Activated CD8-positive, alpha-beta T cell treated with anti-CD3 and anti-CD28 coated beads for 36 hours (primary cell): ENCODE measurements at regions not wholly inside any gene's neighbourhood (a gene's known extent, or its start where the extent isn't known, plus 50 kb on each side); places are given as distances from the start of the nearest gene placed in this dataset.

Experiments used
- ATAC-seq: fragments of 200-7000 bp; cut with Tn5 transposase; one replicate; pipeline ENCODE4 v1.10.0; 2021; ENCODE audit warnings: mild to moderate bottlenecking, moderate library complexity
- CTCF ChIA-PET: fragments of 350-600 bp; sonication (Branson Sonifier 250); formaldehyde crosslinking; loops from one replicate; lab custom pipeline; 2021; ENCODE audit warnings: antibody characterized with exemption; lab: Charles Lee
- POLR2A ChIA-PET: fragments of 350-600 bp; sonication (Branson Sonifier 250); formaldehyde crosslinking; loops from one replicate; lab custom pipeline; 2021; ENCODE audit warnings: antibody characterized with exemption; lab: Charles Lee
- DNase-seq: peaks from one replicate; pipeline ENCODE4 v3.0.0-alpha.2; 2020
- H3K27ac Mint-ChIP-seq: one replicate; pipeline ENCODE4 v1.8.0; 2021; ENCODE audit warnings: mild to moderate bottlenecking, mixed read lengths
- H3K27me3 Mint-ChIP-seq: one replicate; pipeline ENCODE4 v1.8.0; 2021; ENCODE audit warnings: mixed read lengths
- H3K36me3 Mint-ChIP-seq: one replicate; pipeline ENCODE4 v1.8.0; 2021; ENCODE audit warnings: low read depth, mixed read lengths
- H3K4me1 Mint-ChIP-seq: one replicate; pipeline ENCODE4 v1.8.0; 2021; ENCODE audit warnings: low read depth, mixed read lengths
- H3K4me3 Mint-ChIP-seq: one replicate; pipeline ENCODE4 v1.8.0; 2021; ENCODE audit warnings: mild to moderate bottlenecking, moderate library complexity, mixed read lengths
- H3K9me3 Mint-ChIP-seq: one replicate; pipeline ENCODE4 v1.8.0; 2021; ENCODE audit warnings: mixed read lengths
- intact Hi-C: fragments of 100-400 bp; cut with micrococcal nuclease; formaldehyde crosslinking; loops from one replicate; pipeline ENCODE4 v1.10.0; 2022
- TF ChIP-seq, protein P1 (sequence below): fragments of 200-600 bp; IDR thresholded peaks from one replicate; pipeline ENCODE4 v1.8.0; 2022; ENCODE audit warnings: antibody characterized with exemption, mild to moderate bottlenecking

DNA sequence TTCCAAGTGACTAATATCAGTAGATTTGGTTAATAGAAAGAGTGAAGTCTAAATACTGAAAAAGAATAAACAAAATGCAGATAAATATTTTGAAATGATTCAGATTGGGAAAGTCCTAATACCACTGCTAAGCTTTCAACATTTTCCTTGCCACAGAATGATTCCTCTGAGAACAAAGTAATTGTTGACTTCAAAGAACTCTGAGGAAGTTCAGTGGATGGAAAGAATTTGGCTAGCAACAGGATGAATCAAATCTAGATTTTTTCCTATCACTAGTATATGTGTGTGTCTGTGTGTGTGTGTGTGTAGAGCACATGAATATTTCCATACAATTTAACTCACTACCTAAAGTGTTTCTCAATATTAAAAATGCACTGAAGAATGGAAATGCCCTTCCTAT is 107.9 kb upstream of the PREP start:
- peaks cover 21% of the 10 kb centered on the region for H3K27me3 Mint-ChIP-seq
- no peak for DNase-seq
- no peak for ATAC-seq
- H3K36me3 Mint-ChIP-seq, result no peaks in the 10 kb centered on the region
- TF ChIP-seq, protein P1, sequence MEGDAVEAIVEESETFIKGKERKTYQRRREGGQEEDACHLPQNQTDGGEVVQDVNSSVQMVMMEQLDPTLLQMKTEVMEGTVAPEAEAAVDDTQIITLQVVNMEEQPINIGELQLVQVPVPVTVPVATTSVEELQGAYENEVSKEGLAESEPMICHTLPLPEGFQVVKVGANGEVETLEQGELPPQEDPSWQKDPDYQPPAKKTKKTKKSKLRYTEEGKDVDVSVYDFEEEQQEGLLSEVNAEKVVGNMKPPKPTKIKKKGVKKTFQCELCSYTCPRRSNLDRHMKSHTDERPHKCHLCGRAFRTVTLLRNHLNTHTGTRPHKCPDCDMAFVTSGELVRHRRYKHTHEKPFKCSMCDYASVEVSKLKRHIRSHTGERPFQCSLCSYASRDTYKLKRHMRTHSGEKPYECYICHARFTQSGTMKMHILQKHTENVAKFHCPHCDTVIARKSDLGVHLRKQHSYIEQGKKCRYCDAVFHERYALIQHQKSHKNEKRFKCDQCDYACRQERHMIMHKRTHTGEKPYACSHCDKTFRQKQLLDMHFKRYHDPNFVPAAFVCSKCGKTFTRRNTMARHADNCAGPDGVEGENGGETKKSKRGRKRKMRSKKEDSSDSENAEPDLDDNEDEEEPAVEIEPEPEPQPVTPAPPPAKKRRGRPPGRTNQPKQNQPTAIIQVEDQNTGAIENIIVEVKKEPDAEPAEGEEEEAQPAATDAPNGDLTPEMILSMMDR, result no peak
- intact Hi-C loops, result no loop called here
- peaks cover 2% of the 10 kb centered on the region for H3K9me3 Mint-ChIP-seq
- no peak overlapping the region for H3K4me3 Mint-ChIP-seq
- H3K27ac Mint-ChIP-seq, result no peak overlapping the region
- ChIA-PET POLR2A (no interaction called here), CTCF (interaction anchor here (1.2 kb wide), 1 partner anchor 17 kb away, joined by 4 read pairs; no protein-coding TSS in a partner anchor)
- H3K4me1 Mint-ChIP-seq, result peaks cover 3% of the 10 kb centered on the region

DNA sequence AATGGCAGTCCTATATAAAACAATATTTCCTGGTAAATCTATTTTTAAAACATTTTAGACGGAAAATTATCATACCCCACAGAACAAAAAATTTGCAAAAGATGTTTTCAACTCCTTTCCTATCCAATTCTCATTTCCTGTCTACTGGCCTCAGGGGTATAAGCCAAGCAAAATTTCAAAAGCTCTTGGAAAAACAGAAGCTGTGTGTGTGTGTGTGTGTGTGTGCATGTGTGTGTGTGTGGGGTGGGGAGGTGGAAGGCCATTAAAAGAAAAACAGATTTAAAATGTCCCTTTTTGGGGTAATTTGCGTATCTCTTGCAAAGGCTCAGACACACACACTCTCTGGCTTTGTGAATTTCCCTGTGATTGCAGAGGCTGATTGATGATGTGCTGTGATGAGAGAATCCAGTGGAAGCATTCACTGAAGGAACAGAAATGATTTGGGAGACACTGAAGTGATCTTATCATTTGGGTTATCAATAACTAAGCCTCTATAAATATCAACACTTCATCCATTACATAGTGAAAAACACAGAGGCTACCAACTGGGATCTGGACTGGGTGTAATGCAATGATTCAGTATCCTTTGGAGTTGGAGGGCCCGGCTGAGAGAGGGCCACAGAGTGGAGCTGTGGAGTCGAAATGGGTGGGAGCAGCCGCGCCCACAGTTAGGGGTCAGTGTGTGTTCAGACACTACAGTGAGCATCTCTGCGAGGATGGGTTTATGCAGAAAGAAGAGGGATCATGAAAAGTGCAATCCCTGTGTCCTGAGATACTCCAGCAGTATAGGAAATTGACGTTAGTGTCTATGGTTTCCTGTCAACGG is 106.8 kb upstream of the PREP start:
- ChIA-PET CTCF (no interaction called here), POLR2A (no interaction called here)
- ATAC-seq, result no peak
- Mint-ChIP-seq H3K27me3 (peaks cover 18% of the 10 kb centered on the region), H3K27ac (no peak overlapping the region), H3K4me3 (no peak overlapping the region), H3K9me3 (peaks cover 2% of the 10 kb centered on the region), H3K4me1 (peaks cover 3% of the 10 kb centered on the region), H3K36me3 (no peaks in the 10 kb centered on the region)
- no peak for DNase-seq
- TF ChIP-seq, protein P1, result no peak
- intact Hi-C loops, result no loop called here

DNA sequence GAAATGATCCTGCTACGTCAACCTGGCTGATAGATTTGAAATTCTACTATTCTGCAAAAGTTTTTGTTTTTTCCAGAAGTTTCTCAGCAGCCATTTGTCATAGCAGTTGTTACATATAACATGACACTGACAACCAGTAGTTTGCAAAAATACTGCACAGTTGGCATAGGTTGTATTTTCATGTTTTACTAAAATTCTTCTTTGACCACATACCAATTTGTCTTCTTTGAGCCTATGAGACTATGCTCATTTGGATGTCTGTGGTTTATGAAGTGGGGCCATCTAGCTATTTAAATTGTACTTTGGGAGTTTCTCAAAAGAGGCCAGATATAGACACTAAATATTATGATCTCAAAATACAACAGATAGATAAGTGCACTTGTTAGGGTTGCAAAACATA is 104.9 kb upstream of the PREP start:
- peaks cover 3% of the 10 kb centered on the region for H3K4me1 Mint-ChIP-seq
- no peak overlapping the region for H3K27ac Mint-ChIP-seq
- H3K27me3 Mint-ChIP-seq, result peaks cover 18% of the 10 kb centered on the region
- ATAC-seq (no peak), DNase-seq (no peak)
- POLR2A ChIA-PET, result no interaction called here
- CTCF ChIA-PET, result no interaction called here
- H3K9me3 Mint-ChIP-seq, result no peaks in the 10 kb centered on the region
- TF ChIP-seq, protein P1, result no peak
- no peaks in the 10 kb centered on the region for H3K36me3 Mint-ChIP-seq
- no peak overlapping the region for H3K4me3 Mint-ChIP-seq
- intact Hi-C loops, result no loop called here

DNA sequence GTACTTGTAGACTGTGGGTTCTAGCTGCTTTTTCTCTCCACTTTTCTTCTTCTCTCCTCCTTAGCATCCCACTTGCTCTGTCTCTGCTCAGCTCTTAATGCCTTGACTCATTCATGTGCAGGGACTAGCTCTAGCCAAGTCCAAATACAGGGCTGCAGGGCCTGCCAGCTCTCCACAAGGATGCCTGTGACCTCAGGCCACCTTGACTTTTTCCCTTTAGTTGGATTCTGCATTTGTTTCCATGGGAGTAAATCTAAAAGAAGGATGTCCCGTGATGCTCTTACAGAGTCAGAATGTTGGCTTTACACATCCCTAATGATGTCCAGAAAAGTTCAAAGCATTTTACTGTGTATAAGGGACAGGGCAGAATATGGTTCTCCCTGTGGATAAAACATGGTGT is 101.8 kb upstream of the PREP start:
- no peaks in the 10 kb centered on the region for H3K36me3 Mint-ChIP-seq
- ChIA-PET CTCF (no interaction called here), POLR2A (no interaction called here)
- no peaks in the 10 kb centered on the region for H3K4me1 Mint-ChIP-seq
- ATAC-seq (no peak), DNase-seq (no peak)
- TF ChIP-seq, protein P1, result no peak
- no peak overlapping the region for H3K27ac Mint-ChIP-seq
- H3K4me3 Mint-ChIP-seq, result no peak overlapping the region
- peaks cover 17% of the 10 kb centered on the region for H3K27me3 Mint-ChIP-seq
- intact Hi-C loops, result no loop called here
- no peaks in the 10 kb centered on the region for H3K9me3 Mint-ChIP-seq

DNA sequence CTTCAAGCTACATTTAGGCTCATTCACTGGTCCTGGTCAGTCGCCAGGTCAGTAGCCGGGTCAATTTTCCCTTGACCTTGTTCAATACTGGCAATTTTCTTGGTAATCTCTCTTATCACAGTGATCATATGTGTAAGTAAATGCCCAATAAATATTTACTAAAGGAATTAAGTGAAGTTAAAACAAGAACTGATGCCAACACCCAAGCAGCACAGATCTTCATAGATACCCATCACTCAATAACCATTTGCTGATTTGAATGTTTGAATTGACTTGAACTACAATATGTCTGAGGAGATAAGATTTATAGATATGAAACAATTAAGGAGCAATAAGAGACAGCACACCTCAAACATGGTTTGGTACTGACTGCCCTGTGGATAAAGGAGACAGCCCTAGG is 100.8 kb upstream of the PREP start:
- H3K27ac Mint-ChIP-seq, result no peak overlapping the region
- no peaks in the 10 kb centered on the region for H3K36me3 Mint-ChIP-seq
- POLR2A ChIA-PET, result no interaction called here
- CTCF ChIA-PET, result no interaction called here
- ATAC-seq (no peak), DNase-seq (no peak)
- TF ChIP-seq, protein P1, result no peak
- intact Hi-C loops, result no loop called here
- H3K9me3 Mint-ChIP-seq, result no peaks in the 10 kb centered on the region
- no peaks in the 10 kb centered on the region for H3K4me1 Mint-ChIP-seq
- H3K4me3 Mint-ChIP-seq, result no peak overlapping the region
- peaks cover 16% of the 10 kb centered on the region for H3K27me3 Mint-ChIP-seq
